Mammary epithelial cell (primary cell): ENCODE measurements at regions not wholly inside any gene's neighbourhood (a gene's known extent, or its start where the extent isn't known, plus 50 kb on each side); places are given as distances from the start of the nearest gene placed in this dataset.

Source experiments
- EZH2 ChIP-seq: IDR thresholded peaks from 2 replicates; pipeline ENCODE4 v1.6.1; 2012; ENCODE audit warnings: low read length, inconsistent platforms, borderline replicate concordance
- TF ChIP-seq, protein P1 (sequence below), 2 donors: IDR thresholded peaks in 1 of 2; conservative IDR thresholded peaks in 1 of 2; 2 replicates each; pipeline ENCODE4 v1.5.1; 2011 to 2012; ENCODE audit warnings: inconsistent platforms in 2 of 2, low read length in 2 of 2, mild to moderate bottlenecking in 2 of 2, control low read depth in 1 of 2, low read depth in 1 of 2; ENCODE audit not compliant: insufficient read depth in 1 of 2; ENCODE audit errors: extremely low read depth in 1 of 2

DNA sequence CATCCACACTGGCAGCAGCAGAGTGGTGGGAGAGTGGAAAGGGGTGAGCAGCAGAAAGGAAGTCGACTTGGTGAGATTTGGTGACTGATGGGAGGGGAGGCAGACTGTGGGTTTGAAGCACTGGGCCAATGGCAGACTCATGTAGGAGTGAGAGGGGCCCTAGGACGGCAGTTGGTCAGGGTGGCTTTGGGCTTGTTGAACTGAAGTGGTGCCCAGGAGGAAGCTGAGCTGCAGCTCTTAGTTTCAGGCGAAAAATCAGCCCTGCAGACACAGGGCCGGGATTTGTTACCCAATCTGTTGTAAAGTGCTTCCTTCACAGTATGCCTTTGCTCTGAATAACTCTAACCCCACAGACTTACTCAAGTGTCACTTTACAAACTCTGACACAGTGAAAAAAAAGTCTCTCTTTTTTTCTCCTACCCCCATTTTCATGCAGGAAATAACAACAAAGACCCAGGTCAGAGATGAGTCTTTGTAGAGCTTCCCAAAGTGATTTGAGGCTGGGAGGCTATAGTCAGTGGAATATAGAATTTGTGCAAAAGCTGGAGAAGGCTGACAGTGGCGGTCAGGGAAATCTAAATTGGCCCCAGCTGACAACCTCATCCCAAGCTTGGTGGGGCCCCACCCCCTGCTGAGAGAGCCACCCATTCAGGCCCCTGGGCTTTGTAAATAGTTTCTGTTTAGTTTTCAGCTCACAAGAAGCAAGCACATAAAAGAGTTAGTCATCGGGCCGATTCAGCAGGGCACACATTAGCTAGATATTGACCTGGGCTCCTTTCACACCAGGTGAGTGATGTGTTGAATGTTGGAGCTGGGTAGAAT is 226.9 kb downstream of the VAPA start:
- TF ChIP-seq, protein P1, sequence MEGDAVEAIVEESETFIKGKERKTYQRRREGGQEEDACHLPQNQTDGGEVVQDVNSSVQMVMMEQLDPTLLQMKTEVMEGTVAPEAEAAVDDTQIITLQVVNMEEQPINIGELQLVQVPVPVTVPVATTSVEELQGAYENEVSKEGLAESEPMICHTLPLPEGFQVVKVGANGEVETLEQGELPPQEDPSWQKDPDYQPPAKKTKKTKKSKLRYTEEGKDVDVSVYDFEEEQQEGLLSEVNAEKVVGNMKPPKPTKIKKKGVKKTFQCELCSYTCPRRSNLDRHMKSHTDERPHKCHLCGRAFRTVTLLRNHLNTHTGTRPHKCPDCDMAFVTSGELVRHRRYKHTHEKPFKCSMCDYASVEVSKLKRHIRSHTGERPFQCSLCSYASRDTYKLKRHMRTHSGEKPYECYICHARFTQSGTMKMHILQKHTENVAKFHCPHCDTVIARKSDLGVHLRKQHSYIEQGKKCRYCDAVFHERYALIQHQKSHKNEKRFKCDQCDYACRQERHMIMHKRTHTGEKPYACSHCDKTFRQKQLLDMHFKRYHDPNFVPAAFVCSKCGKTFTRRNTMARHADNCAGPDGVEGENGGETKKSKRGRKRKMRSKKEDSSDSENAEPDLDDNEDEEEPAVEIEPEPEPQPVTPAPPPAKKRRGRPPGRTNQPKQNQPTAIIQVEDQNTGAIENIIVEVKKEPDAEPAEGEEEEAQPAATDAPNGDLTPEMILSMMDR (conservative IDR thresholded peaks at IDR 0.05 in 1 of 2, IDR thresholded peaks at IDR 0.05 in 1 of 2; ENCODE audit: extremely low read depth in 1 of 2, insufficient read depth in 1 of 2, low read depth in 1 of 2, low read length in 2 of 2): no peak
- TF ChIP-seq EZH2: no peak
